Spleen (tissue), 7 donors: ENCODE measurements at regions not wholly inside any gene's neighbourhood (a gene's known extent, or its start where the extent isn't known, plus 50 kb on each side); places are given as distances from the start of the nearest gene placed in this dataset.

Experiments
- POLR2A ChIP-seq, 3 donors: fragments of 450-650 bp; IDR thresholded peaks; one replicate each; pipeline ENCODE4 v1.5.1; 2017; ENCODE audit warnings: antibody characterized with exemption in 3 of 3, mild to moderate bottlenecking in 1 of 3
- POLR2AphosphoS5 ChIP-seq, 3 donors: sonication (generic); formaldehyde crosslinking; IDR thresholded peaks; one replicate each; pipeline ENCODE4 v1.5.1; 2017; ENCODE audit warnings: antibody characterized with exemption in 3 of 3
- TF ChIP-seq, protein P1 (sequence below), 11 experiments: fragments of 200-600 bp in 7 of 11; fragments of 450-650 bp in 4 of 11; sonication (generic) in 4 of 11; IDR thresholded peaks in 8 of 11; conservative IDR thresholded peaks in 3 of 11; 1 replicate in 7 of 11; 2 replicates in 4 of 11; pipeline versions ENCODE4 v1.4.0 to v1.8.0; 2016 to 2021; ENCODE audit warnings: antibody characterized with exemption in 11 of 11, inconsistent platforms in 4 of 11, mild to moderate bottlenecking in 1 of 11
- donor health status: DM: no; HTN: no; CAD: no; lungs with moderate emphysema.
- donor health status: DM: no; HTN: no; CAD: no.
- donor health status: DM: no; HTN: no; CAD: no.

DNA sequence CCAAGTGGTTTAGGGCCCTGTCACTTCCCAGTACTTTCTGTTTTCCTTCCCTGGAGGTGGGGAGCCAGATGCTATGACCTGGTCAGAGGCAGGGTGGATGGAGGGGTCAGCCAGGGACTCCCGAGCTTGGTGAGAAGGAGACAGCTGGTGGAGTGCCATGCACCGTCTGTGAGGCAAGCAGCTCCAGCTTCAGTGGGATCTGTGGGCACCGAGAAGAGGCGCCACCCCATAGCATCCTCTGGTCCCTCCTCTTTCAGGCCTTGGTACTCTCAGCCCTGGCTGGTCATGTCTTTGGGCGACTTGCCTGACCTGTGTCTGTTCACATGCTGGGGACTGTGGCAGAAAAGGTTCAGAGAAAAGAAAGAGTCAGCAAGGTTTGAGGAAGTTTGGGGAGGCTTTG is 299.3 kb upstream of the N4BP1 start:
- TF ChIP-seq POLR2AphosphoS5 (IDR thresholded peaks at IDR 0.05) (no peak), POLR2A (IDR thresholded peaks at IDR 0.05) (no peak)
- TF ChIP-seq, protein P1, sequence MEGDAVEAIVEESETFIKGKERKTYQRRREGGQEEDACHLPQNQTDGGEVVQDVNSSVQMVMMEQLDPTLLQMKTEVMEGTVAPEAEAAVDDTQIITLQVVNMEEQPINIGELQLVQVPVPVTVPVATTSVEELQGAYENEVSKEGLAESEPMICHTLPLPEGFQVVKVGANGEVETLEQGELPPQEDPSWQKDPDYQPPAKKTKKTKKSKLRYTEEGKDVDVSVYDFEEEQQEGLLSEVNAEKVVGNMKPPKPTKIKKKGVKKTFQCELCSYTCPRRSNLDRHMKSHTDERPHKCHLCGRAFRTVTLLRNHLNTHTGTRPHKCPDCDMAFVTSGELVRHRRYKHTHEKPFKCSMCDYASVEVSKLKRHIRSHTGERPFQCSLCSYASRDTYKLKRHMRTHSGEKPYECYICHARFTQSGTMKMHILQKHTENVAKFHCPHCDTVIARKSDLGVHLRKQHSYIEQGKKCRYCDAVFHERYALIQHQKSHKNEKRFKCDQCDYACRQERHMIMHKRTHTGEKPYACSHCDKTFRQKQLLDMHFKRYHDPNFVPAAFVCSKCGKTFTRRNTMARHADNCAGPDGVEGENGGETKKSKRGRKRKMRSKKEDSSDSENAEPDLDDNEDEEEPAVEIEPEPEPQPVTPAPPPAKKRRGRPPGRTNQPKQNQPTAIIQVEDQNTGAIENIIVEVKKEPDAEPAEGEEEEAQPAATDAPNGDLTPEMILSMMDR (IDR thresholded peaks at IDR 0.05 in 8 of 11, conservative IDR thresholded peaks at IDR 0.05 in 3 of 11), result no peak
